Astrocyte (in vitro differentiated cells and primary cell): ENCODE measurements at regions not wholly inside any gene's neighbourhood (a gene's known extent, or its start where the extent isn't known, plus 50 kb on each side); places are given as distances from the start of the nearest gene placed in this dataset.

Experiments
- DNase-seq: peaks from one replicate; pipeline ENCODE4 v3.0.0-alpha.2; 2010; ENCODE audit warnings: low read depth
- FAIRE-seq: peaks from 2 replicates; lab custom pipeline; 2011; peaks lifted over from hg19 to GRCh38; lab: Jason Lieb, UNC
- H2AFZ ChIP-seq: 2 replicates; pipeline ENCODE4 v1.6.0; 2012; ENCODE audit warnings: low read depth, low read length, inconsistent platforms
- H3K27ac ChIP-seq: 2 replicates; pipeline ENCODE4 v1.5.1; 2011; ENCODE audit warnings: low read depth, low read length, inconsistent platforms
- H3K27me3 ChIP-seq: 2 replicates; pipeline ENCODE4 v1.6.0; 2011; ENCODE audit warnings: low read length, inconsistent platforms; ENCODE audit not compliant: insufficient read depth
- H3K36me3 ChIP-seq: 2 replicates; pipeline ENCODE4 v1.5.1; 2011; ENCODE audit warnings: low read length, inconsistent platforms; ENCODE audit not compliant: insufficient read depth
- H3K4me1 ChIP-seq: 2 replicates; pipeline ENCODE4 v1.5.1; 2011; ENCODE audit warnings: low read length, inconsistent platforms; ENCODE audit not compliant: insufficient read depth
- H3K4me2 ChIP-seq: 2 replicates; pipeline ENCODE4 v1.6.0; 2012; ENCODE audit warnings: low read length, inconsistent platforms
- H3K4me3 ChIP-seq: 2 replicates; pipeline ENCODE4 v1.5.1; 2011; ENCODE audit warnings: low read depth, mild to moderate bottlenecking, low read length, inconsistent platforms; ENCODE audit not compliant: insufficient read depth
- H3K79me2 ChIP-seq: 2 replicates; pipeline ENCODE4 v1.6.0; 2012; ENCODE audit warnings: mild to moderate bottlenecking, low read length, inconsistent platforms; ENCODE audit not compliant: insufficient read depth
- H3K9ac ChIP-seq: 2 replicates; pipeline ENCODE4 v1.6.0; 2012; ENCODE audit warnings: mild to moderate bottlenecking, low read length, inconsistent platforms
- H3K9me3 ChIP-seq: 2 replicates; pipeline ENCODE4 v1.5.1; 2012; ENCODE audit warnings: low read depth, mild to moderate bottlenecking, low read length, inconsistent platforms; ENCODE audit not compliant: insufficient read depth
- H4K20me1 ChIP-seq: 2 replicates; pipeline ENCODE4 v1.6.0; 2012; ENCODE audit warnings: low read length, inconsistent platforms; ENCODE audit not compliant: insufficient read depth
- H3K27ac Mint-ChIP-seq: one replicate; pipeline ENCODE4 v1.8.0; 2021; ENCODE audit warnings: mild to moderate bottlenecking, mixed read lengths; ENCODE audit not compliant: unreplicated experiment
- H3K27me3 Mint-ChIP-seq: one replicate; pipeline ENCODE4 v1.8.0; 2021; ENCODE audit warnings: low read depth, mixed read lengths; ENCODE audit not compliant: unreplicated experiment
- H3K36me3 Mint-ChIP-seq: one replicate; pipeline ENCODE4 v1.8.0; 2021; ENCODE audit warnings: low read depth, mixed read lengths; ENCODE audit not compliant: unreplicated experiment
- H3K4me1 Mint-ChIP-seq: one replicate; pipeline ENCODE4 v1.8.0; 2021; ENCODE audit warnings: low read depth, mixed read lengths; ENCODE audit not compliant: unreplicated experiment
- H3K4me3 Mint-ChIP-seq: one replicate; pipeline ENCODE4 v1.8.0; 2021; ENCODE audit warnings: mild to moderate bottlenecking, moderate library complexity, mixed read lengths; ENCODE audit not compliant: unreplicated experiment
- H3K9me3 Mint-ChIP-seq: one replicate; pipeline ENCODE4 v1.8.0; 2021; ENCODE audit warnings: mild to moderate bottlenecking, mixed read lengths; ENCODE audit not compliant: unreplicated experiment
- EZH2 ChIP-seq: IDR thresholded peaks from 2 replicates; pipeline ENCODE4 v1.6.1; 2012; ENCODE audit warnings: mild to moderate bottlenecking, low read length, inconsistent platforms; ENCODE audit not compliant: insufficient read depth
- TF ChIP-seq, protein P1 (sequence below): IDR thresholded peaks from 2 replicates; pipeline ENCODE4 v1.5.1; 2011; ENCODE audit warnings: low read depth, mild to moderate bottlenecking, inconsistent platforms, low read length, moderate library complexity; ENCODE audit not compliant: insufficient read depth

- Mint-ChIP-seq H3K4me1 (peaks cover 5% of the 10 kb centered on the region), H3K9me3 (no peaks in the 10 kb centered on the region), H3K27ac (no peak overlapping the region), H3K27me3 (peaks cover 3% of the 10 kb centered on the region), H3K4me3 (no peak overlapping the region), H3K36me3 (no peaks in the 10 kb centered on the region)
- H3K4me2 ChIP-seq, result no peak overlapping the region
- no peaks in the 10 kb centered on the region for H3K79me2 ChIP-seq
- no peaks in the 10 kb centered on the region for H3K36me3 ChIP-seq
- no peak overlapping the region for H3K9ac ChIP-seq
- no peak overlapping the region for H3K4me3 ChIP-seq
- no peaks in the 10 kb centered on the region for H4K20me1 ChIP-seq
- FAIRE-seq (no peak), DNase-seq (no peak)
- H3K27ac ChIP-seq, result no peak overlapping the region
- TF ChIP-seq, protein P1, sequence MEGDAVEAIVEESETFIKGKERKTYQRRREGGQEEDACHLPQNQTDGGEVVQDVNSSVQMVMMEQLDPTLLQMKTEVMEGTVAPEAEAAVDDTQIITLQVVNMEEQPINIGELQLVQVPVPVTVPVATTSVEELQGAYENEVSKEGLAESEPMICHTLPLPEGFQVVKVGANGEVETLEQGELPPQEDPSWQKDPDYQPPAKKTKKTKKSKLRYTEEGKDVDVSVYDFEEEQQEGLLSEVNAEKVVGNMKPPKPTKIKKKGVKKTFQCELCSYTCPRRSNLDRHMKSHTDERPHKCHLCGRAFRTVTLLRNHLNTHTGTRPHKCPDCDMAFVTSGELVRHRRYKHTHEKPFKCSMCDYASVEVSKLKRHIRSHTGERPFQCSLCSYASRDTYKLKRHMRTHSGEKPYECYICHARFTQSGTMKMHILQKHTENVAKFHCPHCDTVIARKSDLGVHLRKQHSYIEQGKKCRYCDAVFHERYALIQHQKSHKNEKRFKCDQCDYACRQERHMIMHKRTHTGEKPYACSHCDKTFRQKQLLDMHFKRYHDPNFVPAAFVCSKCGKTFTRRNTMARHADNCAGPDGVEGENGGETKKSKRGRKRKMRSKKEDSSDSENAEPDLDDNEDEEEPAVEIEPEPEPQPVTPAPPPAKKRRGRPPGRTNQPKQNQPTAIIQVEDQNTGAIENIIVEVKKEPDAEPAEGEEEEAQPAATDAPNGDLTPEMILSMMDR, result no peak
- no peak for TF ChIP-seq EZH2
- no peaks in the 10 kb centered on the region for H3K9me3 ChIP-seq
- H3K27me3 ChIP-seq, result no peaks in the 10 kb centered on the region
- no peak overlapping the region for H2AFZ ChIP-seq
- H3K4me1 ChIP-seq, result peaks cover 15% of the 10 kb centered on the region
These were observed 50.4 kb upstream of the ARHGAP20 start for GRCh38 chr11:110762590-110762989.
